ENCODE measurements at regions not wholly inside any gene's neighbourhood (a gene's known extent, or its start where the extent isn't known, plus 50 kb on each side); places are given as distances from the start of the nearest gene placed in this dataset.

DNA sequence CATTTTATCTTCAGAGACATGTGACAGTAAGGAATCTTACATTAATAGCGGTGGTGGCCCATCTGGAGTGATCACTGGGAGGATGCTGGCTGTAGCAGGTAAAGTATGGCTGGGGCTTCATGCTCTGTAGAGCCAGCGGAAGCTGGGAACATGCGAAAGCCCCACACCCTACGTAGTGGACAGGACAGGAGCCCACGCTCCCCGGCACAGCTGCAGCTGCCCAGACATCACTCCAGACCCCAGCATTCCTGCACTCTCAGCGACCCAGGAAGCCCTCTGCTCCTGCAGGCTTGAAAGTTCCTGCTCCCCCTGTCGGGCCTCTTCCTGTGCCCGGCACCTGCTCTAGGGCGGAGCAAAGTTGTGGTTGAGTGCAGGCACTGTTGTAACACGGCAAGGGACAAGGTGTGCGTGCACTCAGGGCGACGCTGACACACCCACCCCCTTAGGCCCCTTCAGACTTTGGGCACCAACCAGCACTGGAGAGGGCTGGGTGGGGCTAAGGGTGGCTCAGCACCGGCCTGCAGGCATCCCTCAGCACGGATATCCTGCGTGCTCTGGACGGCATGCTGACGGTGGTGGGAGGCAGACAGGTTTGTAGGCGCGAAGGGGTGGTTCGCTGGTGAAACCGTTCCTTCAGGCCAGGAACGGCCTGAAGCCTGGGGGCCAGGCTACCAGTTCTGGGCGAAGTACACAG is 568.3 kb downstream of the FSCB start:
- DNase-seq (ENCODE audit: extremely low read depth, insufficient read length), result no peak
- TF ChIP-seq, protein P1, sequence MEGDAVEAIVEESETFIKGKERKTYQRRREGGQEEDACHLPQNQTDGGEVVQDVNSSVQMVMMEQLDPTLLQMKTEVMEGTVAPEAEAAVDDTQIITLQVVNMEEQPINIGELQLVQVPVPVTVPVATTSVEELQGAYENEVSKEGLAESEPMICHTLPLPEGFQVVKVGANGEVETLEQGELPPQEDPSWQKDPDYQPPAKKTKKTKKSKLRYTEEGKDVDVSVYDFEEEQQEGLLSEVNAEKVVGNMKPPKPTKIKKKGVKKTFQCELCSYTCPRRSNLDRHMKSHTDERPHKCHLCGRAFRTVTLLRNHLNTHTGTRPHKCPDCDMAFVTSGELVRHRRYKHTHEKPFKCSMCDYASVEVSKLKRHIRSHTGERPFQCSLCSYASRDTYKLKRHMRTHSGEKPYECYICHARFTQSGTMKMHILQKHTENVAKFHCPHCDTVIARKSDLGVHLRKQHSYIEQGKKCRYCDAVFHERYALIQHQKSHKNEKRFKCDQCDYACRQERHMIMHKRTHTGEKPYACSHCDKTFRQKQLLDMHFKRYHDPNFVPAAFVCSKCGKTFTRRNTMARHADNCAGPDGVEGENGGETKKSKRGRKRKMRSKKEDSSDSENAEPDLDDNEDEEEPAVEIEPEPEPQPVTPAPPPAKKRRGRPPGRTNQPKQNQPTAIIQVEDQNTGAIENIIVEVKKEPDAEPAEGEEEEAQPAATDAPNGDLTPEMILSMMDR (IDR thresholded peaks at IDR 0.05; ENCODE audit: insufficient read depth, low read length, poor library complexity, severe bottlenecking), result no peak

DNA sequence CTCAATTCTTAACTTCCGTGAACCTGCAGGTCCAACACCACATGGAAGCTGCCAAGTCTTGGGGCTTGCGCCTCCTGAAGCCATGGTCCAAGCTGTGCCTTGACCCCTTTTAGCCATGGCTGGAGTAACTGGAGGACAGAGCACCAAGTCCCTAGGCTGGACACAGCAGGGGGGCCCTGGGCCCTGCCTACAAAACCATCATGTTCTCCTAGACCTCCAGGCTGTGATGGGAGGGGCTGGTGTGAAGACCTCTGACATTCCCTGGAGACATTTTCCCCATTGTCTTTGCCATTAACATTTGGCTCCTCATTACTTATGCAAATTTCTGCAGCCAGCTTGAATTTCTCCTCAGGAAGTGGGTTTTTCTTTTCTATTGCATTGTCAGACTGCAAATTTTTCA is 570.1 kb downstream of the FSCB start:
- H3K27me3 ChIP-seq (replicated peaks; ENCODE audit: control insufficient read depth, insufficient read depth, low read length), result no peaks in the 10 kb centered on the region
- H3K4me3 ChIP-seq (replicated peaks; ENCODE audit: low read depth, low read length), result no peak overlapping the region
- TF ChIP-seq, protein P1 (IDR thresholded peaks at IDR 0.05; ENCODE audit: insufficient read depth, low read length, poor library complexity, severe bottlenecking), result no peak
- H3K36me3 ChIP-seq (ENCODE audit: control insufficient read depth, insufficient read depth, low read length), result no peaks in the 10 kb centered on the region
- DNase-seq (ENCODE audit: extremely low read depth, insufficient read length), result no peak

More for the DNA sequence above, 568.3 kb downstream of the FSCB start:
- no peaks in the 10 kb centered on the region for H3K36me3 ChIP-seq (ENCODE audit: control insufficient read depth, insufficient read depth, low read length)
- no peak overlapping the region for H3K4me3 ChIP-seq (replicated peaks; ENCODE audit: low read depth, low read length)
- no peaks in the 10 kb centered on the region for H3K27me3 ChIP-seq (replicated peaks; ENCODE audit: control insufficient read depth, insufficient read depth, low read length)

DNA sequence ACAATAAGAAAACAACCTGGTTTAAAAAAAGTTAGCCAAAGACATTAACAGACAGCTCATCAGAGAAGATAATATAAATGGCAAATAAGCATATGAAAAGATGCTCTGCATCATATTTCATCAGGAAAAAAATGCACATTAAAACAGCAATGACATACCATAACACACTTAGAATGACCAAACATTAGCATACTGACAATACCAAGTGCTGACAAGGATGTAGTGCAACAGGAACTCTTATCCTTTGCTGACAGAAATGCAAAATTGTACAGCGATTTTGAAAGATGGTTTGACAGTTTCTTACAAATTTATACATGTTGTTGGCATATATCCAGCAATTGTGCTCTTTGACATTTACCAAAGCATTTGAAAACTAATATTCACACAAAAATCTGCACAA is 573.0 kb downstream of the FSCB start:
- H3K4me3 ChIP-seq (replicated peaks; ENCODE audit: low read depth, low read length), result no peak overlapping the region
- TF ChIP-seq, protein P1 (IDR thresholded peaks at IDR 0.05; ENCODE audit: insufficient read depth, low read length, poor library complexity, severe bottlenecking), result no peak

DNA sequence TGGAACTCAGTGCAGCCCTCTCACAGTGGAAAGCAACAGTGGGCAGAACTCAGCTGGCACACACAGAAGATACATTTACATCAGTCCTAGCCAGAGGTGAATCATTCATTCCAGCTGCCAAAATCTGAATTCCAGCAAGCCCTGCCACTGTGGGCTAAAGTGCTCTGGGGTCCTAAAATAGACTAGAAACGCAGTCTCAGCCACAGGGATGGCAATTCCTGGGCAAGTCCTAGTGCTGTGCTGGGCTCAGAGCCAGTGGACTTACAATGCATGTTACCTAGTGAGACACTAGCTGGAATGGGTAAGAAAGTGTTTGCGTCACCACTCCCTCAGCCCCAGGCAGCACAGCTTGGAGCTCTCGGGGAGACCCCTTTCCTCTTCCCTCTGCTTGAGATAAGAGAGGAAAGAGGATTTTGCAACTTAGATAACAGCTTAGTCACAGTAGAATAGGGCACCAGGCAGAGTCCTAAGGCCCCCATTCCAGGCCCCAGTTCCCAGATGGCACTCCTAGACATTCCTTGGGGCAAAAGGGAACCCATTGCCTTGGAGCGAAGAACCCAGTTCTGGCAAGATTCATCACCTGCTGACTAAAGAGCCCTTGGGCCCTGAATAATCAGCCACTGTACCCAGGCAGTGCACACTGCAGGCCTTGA is 592.9 kb downstream of the FSCB start:
- Histone ChIP-seq H3K4me3 (replicated peaks; ENCODE audit: low read depth, low read length) (no peak overlapping the region), H3K36me3 (ENCODE audit: control insufficient read depth, insufficient read depth, low read length) (no peaks in the 10 kb centered on the region), H3K27me3 (replicated peaks; ENCODE audit: control insufficient read depth, insufficient read depth, low read length) (no peaks in the 10 kb centered on the region)
- TF ChIP-seq, protein P1 (IDR thresholded peaks at IDR 0.05; ENCODE audit: insufficient read depth, low read length, poor library complexity, severe bottlenecking), result no peak
- DNase-seq (ENCODE audit: extremely low read depth, insufficient read length), result no peak

More for the DNA sequence above, 573.0 kb downstream of the FSCB start:
- no peak for DNase-seq (ENCODE audit: extremely low read depth, insufficient read length)
- no peaks in the 10 kb centered on the region for H3K27me3 ChIP-seq (replicated peaks; ENCODE audit: control insufficient read depth, insufficient read depth, low read length)
- no peaks in the 10 kb centered on the region for H3K36me3 ChIP-seq (ENCODE audit: control insufficient read depth, insufficient read depth, low read length)

DNA sequence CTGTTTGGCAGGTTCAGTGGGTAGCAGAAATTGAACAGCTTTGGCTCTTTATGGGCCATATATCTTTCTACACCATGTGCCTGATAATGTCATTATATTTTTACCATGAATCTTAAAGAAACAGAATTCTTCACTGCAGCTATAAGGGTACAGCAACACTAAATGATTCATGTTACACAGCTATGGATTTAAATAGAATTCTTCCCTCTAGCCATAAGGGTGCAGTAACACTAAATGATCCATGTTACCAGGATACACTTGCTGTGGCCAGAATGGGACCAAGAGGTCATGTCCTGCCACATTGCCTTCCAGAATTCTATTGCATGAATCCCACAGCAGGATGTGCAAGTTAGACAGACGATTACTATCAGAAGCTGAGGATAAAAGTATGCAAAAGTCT is 603.9 kb downstream of the FSCB start:
- Histone ChIP-seq H3K4me3 (replicated peaks; ENCODE audit: low read depth, low read length) (no peak overlapping the region), H3K36me3 (ENCODE audit: control insufficient read depth, insufficient read depth, low read length) (no peaks in the 10 kb centered on the region), H3K27me3 (replicated peaks; ENCODE audit: control insufficient read depth, insufficient read depth, low read length) (no peaks in the 10 kb centered on the region)
- TF ChIP-seq, protein P1 (IDR thresholded peaks at IDR 0.05; ENCODE audit: insufficient read depth, low read length, poor library complexity, severe bottlenecking), result no peak
- no peak for DNase-seq (ENCODE audit: extremely low read depth, insufficient read length)

All from GM06990 (cell line).